Forelimb muscle (tissue), 1 donor: ENCODE measurements at regions not wholly inside any gene's neighbourhood (a gene's known extent, or its start where the extent isn't known, plus 50 kb on each side); places are given as distances from the start of the nearest gene placed in this dataset.

Source experiments
- DNase-seq: peaks from one replicate; pipeline ENCODE4 v3.0.0-alpha.2; 2013; ENCODE audit warnings: low read depth

GRCh38 chr19:5237190-5237780, 103.3 kb downstream of the PTPRS start:
- no peak for DNase-seq

- no peak for DNase-seq
Measured at GRCh38 chr19:5235458-5236219, 105.0 kb downstream of the PTPRS start.

GRCh38 chr19:5234412-5234811, 106.2 kb downstream of the PTPRS start:
- no peak for DNase-seq

GRCh38 chr19:5232798-5233505, 107.7 kb downstream of the PTPRS start:
- no peak for DNase-seq

- no peak for DNase-seq
Measured at GRCh38 chr19:5231857-5232678, 108.5 kb downstream of the PTPRS start.

- DNase-seq = no peak
Measured at GRCh38 chr19:5230730-5231555, 109.7 kb downstream of the PTPRS start.

- DNase-seq = no peak
Measured at GRCh38 chr19:5229778-5230335, 110.8 kb downstream of the PTPRS start.

GRCh38 chr19:5228932-5229777, 111.5 kb downstream of the PTPRS start:
- DNase-seq = no peak

- DNase-seq = no peak
Measured at GRCh38 chr19:5228490-5228889, 112.1 kb downstream of the PTPRS start.

GRCh38 chr19:5225486-5226345, 114.9 kb downstream of the PTPRS start:
- DNase-seq = no peak

GRCh38 chr19:5224480-5224879, 116.1 kb downstream of the PTPRS start:
- DNase-seq = no peak

- no peak for DNase-seq
Measured at GRCh38 chr19:5222821-5223321, 117.7 kb downstream of the PTPRS start.

- no peak for DNase-seq
Measured at GRCh38 chr19:5222178-5222577, 118.4 kb downstream of the PTPRS start.

- DNase-seq = no peak
Measured at GRCh38 chr19:5220866-5221265, 119.7 kb downstream of the PTPRS start.

GRCh38 chr19:5220361-5220760, 120.3 kb downstream of the PTPRS start:
- DNase-seq = no peak

- DNase-seq = no peak
Measured at GRCh38 chr19:5219551-5220304, 120.9 kb downstream of the PTPRS start.

- no peak for DNase-seq
Measured at GRCh38 chr19:5218963-5219530, 121.6 kb downstream of the PTPRS start.
